Upper lobe of left lung (tissue), 4 donors: ENCODE measurements at regions not wholly inside any gene's neighbourhood (a gene's known extent, or its start where the extent isn't known, plus 50 kb on each side); places are given as distances from the start of the nearest gene placed in this dataset.

ENCODE experiments used
- EP300 ChIP-seq, 4 donors: sonication (generic); formaldehyde crosslinking; IDR thresholded peaks; one replicate each; pipeline ENCODE4 v1.5.1; 2017; ENCODE audit warnings: antibody characterized with exemption in 4 of 4, control low read depth in 2 of 4
- POLR2A ChIP-seq, 4 donors: fragments of 450-650 bp; IDR thresholded peaks; one replicate each; pipeline ENCODE4 v1.5.1; 2016 to 2017; ENCODE audit warnings: antibody characterized with exemption in 4 of 4, mild to moderate bottlenecking in 2 of 4
- TF ChIP-seq, protein P1 (sequence below), 6 experiments: fragments of 450-650 bp in 4 of 6; fragments of 200-600 bp in 2 of 6; sonication (generic) in 2 of 6; IDR thresholded peaks; one replicate each; pipeline ENCODE4 v1.5.1; 2016 to 2019; ENCODE audit warnings: antibody characterized with exemption in 6 of 6

GRCh38 chr10:9268176-9268575 is 1213.7 kb downstream of the GATA3 start:
- TF ChIP-seq, protein P1, sequence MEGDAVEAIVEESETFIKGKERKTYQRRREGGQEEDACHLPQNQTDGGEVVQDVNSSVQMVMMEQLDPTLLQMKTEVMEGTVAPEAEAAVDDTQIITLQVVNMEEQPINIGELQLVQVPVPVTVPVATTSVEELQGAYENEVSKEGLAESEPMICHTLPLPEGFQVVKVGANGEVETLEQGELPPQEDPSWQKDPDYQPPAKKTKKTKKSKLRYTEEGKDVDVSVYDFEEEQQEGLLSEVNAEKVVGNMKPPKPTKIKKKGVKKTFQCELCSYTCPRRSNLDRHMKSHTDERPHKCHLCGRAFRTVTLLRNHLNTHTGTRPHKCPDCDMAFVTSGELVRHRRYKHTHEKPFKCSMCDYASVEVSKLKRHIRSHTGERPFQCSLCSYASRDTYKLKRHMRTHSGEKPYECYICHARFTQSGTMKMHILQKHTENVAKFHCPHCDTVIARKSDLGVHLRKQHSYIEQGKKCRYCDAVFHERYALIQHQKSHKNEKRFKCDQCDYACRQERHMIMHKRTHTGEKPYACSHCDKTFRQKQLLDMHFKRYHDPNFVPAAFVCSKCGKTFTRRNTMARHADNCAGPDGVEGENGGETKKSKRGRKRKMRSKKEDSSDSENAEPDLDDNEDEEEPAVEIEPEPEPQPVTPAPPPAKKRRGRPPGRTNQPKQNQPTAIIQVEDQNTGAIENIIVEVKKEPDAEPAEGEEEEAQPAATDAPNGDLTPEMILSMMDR (IDR thresholded peaks at IDR 0.05) = no peak
- TF ChIP-seq POLR2A (IDR thresholded peaks at IDR 0.05) = no peak
- TF ChIP-seq EP300 (IDR thresholded peaks at IDR 0.05) = no peak
